ENCODE measurements at regions not wholly inside any gene's neighbourhood (a gene's known extent, or its start where the extent isn't known, plus 50 kb on each side); places are given as distances from the start of the nearest gene placed in this dataset.
"Not testable (repeated sequence)": the region's sequence is repeated elsewhere in the genome, so short reads cannot be mapped to it uniquely, and the experiment has no call there.

DNA sequence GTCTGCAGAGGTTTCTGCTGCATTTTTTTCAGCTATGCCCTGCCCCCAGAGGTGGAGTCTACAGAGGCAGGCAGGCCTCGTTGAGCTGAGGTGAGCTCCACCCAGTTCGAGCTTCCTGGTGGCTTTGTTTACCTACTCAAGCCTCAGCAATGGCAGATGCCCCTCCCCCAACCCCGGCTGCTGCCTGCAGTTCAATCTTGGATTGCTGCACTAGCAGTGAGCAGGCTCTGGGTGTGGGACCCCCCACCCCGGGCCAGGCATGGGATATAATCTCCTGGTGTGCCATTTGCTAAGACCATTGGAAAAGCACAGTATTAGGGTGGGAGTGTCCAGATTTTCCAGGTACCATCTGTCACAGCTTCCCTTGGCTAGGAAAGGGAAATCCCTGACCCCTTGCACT is 56.2 kb upstream of the HEPH start:
- TF ChIP-seq, protein P1, sequence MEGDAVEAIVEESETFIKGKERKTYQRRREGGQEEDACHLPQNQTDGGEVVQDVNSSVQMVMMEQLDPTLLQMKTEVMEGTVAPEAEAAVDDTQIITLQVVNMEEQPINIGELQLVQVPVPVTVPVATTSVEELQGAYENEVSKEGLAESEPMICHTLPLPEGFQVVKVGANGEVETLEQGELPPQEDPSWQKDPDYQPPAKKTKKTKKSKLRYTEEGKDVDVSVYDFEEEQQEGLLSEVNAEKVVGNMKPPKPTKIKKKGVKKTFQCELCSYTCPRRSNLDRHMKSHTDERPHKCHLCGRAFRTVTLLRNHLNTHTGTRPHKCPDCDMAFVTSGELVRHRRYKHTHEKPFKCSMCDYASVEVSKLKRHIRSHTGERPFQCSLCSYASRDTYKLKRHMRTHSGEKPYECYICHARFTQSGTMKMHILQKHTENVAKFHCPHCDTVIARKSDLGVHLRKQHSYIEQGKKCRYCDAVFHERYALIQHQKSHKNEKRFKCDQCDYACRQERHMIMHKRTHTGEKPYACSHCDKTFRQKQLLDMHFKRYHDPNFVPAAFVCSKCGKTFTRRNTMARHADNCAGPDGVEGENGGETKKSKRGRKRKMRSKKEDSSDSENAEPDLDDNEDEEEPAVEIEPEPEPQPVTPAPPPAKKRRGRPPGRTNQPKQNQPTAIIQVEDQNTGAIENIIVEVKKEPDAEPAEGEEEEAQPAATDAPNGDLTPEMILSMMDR (IDR thresholded peaks at IDR 0.05) = not testable (repeated sequence)
- not testable (repeated sequence) for TF ChIP-seq ZFX (IDR thresholded peaks at IDR 0.05; ENCODE audit: borderline replicate concordance)
